ENCODE measurements at regions not wholly inside any gene's neighbourhood (a gene's known extent, or its start where the extent isn't known, plus 50 kb on each side); places are given as distances from the start of the nearest gene placed in this dataset.

- no peak for TF ChIP-seq CTCF (IDR thresholded peaks at IDR 0.05; ENCODE audit: low read depth, low read length)
- TF ChIP-seq EZH2phosphoT487 (IDR thresholded peaks at IDR 0.05; ENCODE audit: low read depth): no peak
These were observed 557.1 kb upstream of the CBLB start for GRCh38 chr3:106425916-106426315.
